GM12878 (cell line): ENCODE measurements at regions not wholly inside any gene's neighbourhood (a gene's known extent, or its start where the extent isn't known, plus 50 kb on each side); places are given as distances from the start of the nearest gene placed in this dataset.

Experiments
- ATAC-seq: fragments of 200-7000 bp; cut with Tn5 transposase; 3 replicates; pipeline ENCODE4 v1.9.1; 2020; ENCODE audit warnings: mild to moderate bottlenecking, moderate library complexity
- BruUV-seq: library from RNA; stranded (reverse); fragments of 400-500 nt; replicated peaks from 2 replicates; lab custom pipeline; 2021; lab: Mats Ljungman, UMichigan
- CTCF ChIA-PET: fragments of 300-600 bp; sonication (Branson Sonifier 250); formaldehyde crosslinking; extraction: SDS; loops from one replicate; lab custom pipeline; 2021; ENCODE audit warnings: inconsistent platforms; lab: Yijun Ruan, JAX
- POLR2A ChIA-PET: fragments of 350-600 bp; formaldehyde crosslinking; extraction: SDS; loops from one replicate; lab custom pipeline; 2021; ENCODE audit warnings: inconsistent platforms; lab: Charles Lee
- RAD21 ChIA-PET: fragments of 300-600 bp; sonication (Branson Sonifier 250); formaldehyde crosslinking; loops from one replicate; lab custom pipeline; 2023; ENCODE audit warnings: antibody characterized with exemption; ENCODE audit not compliant: unreplicated experiment; lab: Charles Lee
- SMC1A ChIA-PET: fragments of 300-600 bp; sonication (Branson Sonifier 250); formaldehyde crosslinking; loops from one replicate; lab custom pipeline; 2023; ENCODE audit not compliant: unreplicated experiment, uncharacterized antibody; lab: Charles Lee
- DNase-seq: peaks from one replicate; pipeline ENCODE4 v3.0.0-alpha.2; 2011; ENCODE audit warnings: low read depth, low spot score
- FAIRE-seq: peaks from 3 replicates; lab custom pipeline; 2011; peaks lifted over from hg19 to GRCh38; lab: Jason Lieb, UNC
- H2AFZ ChIP-seq: 2 replicates; pipeline ENCODE4 v1.6.0; 2011; ENCODE audit warnings: low read depth, low read length, control low read depth; ENCODE audit not compliant: control insufficient read depth
- H3K27ac ChIP-seq: 2 replicates; pipeline ENCODE4 v1.5.1; 2011; ENCODE audit warnings: control low read depth; ENCODE audit not compliant: control insufficient read depth, insufficient read depth
- H3K27me3 ChIP-seq, 2 experiments: replicated peaks in 1 of 2; 2 replicates each; pipeline versions ENCODE4 v1.6.0 to v1.6.1; 2011; ENCODE audit warnings: low read length in 1 of 2; ENCODE audit not compliant: control insufficient read depth in 2 of 2, insufficient read depth in 2 of 2
- H3K36me3 ChIP-seq, 2 experiments: 2 replicates each; pipeline ENCODE4 v1.5.1; 2011; ENCODE audit warnings: low read length in 1 of 2; ENCODE audit not compliant: control insufficient read depth in 2 of 2, insufficient read depth in 2 of 2
- H3K4me1 ChIP-seq: 2 replicates; pipeline ENCODE4 v1.6.1; 2011; ENCODE audit warnings: mild to moderate bottlenecking, low read length, moderate library complexity, mixed read lengths; ENCODE audit not compliant: control insufficient read depth, insufficient read depth
- H3K4me2 ChIP-seq: 2 replicates; pipeline ENCODE4 v1.6.0; 2011; ENCODE audit warnings: control low read depth; ENCODE audit not compliant: control insufficient read depth, insufficient read depth
- H3K4me3 ChIP-seq: fragments of 200-600 bp; sonication (generic); 2 replicates; pipeline ENCODE4 v1.5.1; 2016
- H3K79me2 ChIP-seq: 2 replicates; pipeline ENCODE4 v1.6.0; 2011; ENCODE audit warnings: low read length; ENCODE audit not compliant: control insufficient read depth, insufficient read depth
- H3K9ac ChIP-seq: 2 replicates; pipeline ENCODE4 v1.8.0; 2011; ENCODE audit warnings: low read length, control low read depth, mixed read lengths; ENCODE audit not compliant: control insufficient read depth, insufficient read depth
- H3K9me3 ChIP-seq: replicated peaks from 3 replicates; pipeline ENCODE4 v1.5.1; 2011; ENCODE audit warnings: mild to moderate bottlenecking, low read length; ENCODE audit not compliant: control insufficient read depth, insufficient read depth
- H4K20me1 ChIP-seq: 2 replicates; pipeline ENCODE4 v1.6.0; 2011; ENCODE audit not compliant: control insufficient read depth, insufficient read depth
- BCLAF1 ChIP-seq: fragments of 450-650 bp; IDR thresholded peaks from 2 replicates; pipeline ENCODE4 v1.6.1; 2017; ENCODE audit warnings: antibody characterized with exemption, mild to moderate bottlenecking, moderate library complexity
- ESRRA ChIP-seq: IDR thresholded peaks from 2 replicates; pipeline ENCODE4 v1.6.1; 2012; ENCODE audit warnings: mild to moderate bottlenecking, low read length, improper control_type of control experiment
- JUND ChIP-seq: IDR thresholded peaks from 2 replicates; pipeline ENCODE4 v1.6.1; 2012; ENCODE audit warnings: low read depth, mild to moderate bottlenecking, low read length, improper control_type of control experiment, moderate library complexity
- KAT2A ChIP-seq: conservative IDR thresholded peaks from 2 replicates; pipeline ENCODE4 v1.6.1; 2011; ENCODE audit warnings: low read depth, low read length; ENCODE audit not compliant: control insufficient read depth
- POU2F2 ChIP-seq: IDR thresholded peaks from 3 replicates; pipeline ENCODE4 v1.6.1; 2011; ENCODE audit warnings: low read depth, mild to moderate bottlenecking, low read length, borderline replicate concordance
- SP1 ChIP-seq: IDR thresholded peaks from one replicate; pipeline ENCODE4 v1.6.1; 2011; ENCODE audit warnings: low read depth, low read length
- TBL1XR1 ChIP-seq: IDR thresholded peaks from 2 replicates; pipeline ENCODE4 v1.6.1; 2012; ENCODE audit warnings: low read depth, low read length, improper control_type of control experiment
- WGBS: methylation state at CpG from one replicate; pipeline ENCODE4 v1.1.6; 2016; ENCODE audit warnings: low lambda C conversion rate; ENCODE audit not compliant: insufficient replicate concordance, insufficient coverage; ENCODE audit errors: missing lambda C conversion rate; 5-methylcytosine and 5-hydroxymethylcytosine counted together
- in situ Hi-C: fragments of 300-500 bp; cut with MboI; formaldehyde crosslinking; loops from 9 replicates; pipeline ENCODE4 v1.14.3; 2018; ENCODE audit warnings: mixed read lengths
- intact Hi-C: fragments of 100-400 bp; cut with micrococcal nuclease; formaldehyde crosslinking; loops from one replicate; pipeline ENCODE4 v1.14.2; 2022; ENCODE audit not compliant: unreplicated experiment
- TF ChIP-seq, protein P1 (sequence below): fragments of 450-650 bp; IDR thresholded peaks from 2 replicates; pipeline ENCODE4 v1.6.1; 2018; ENCODE audit warnings: mild to moderate bottlenecking, low read depth, moderate library complexity; ENCODE audit not compliant: partially characterized antibody

DNA sequence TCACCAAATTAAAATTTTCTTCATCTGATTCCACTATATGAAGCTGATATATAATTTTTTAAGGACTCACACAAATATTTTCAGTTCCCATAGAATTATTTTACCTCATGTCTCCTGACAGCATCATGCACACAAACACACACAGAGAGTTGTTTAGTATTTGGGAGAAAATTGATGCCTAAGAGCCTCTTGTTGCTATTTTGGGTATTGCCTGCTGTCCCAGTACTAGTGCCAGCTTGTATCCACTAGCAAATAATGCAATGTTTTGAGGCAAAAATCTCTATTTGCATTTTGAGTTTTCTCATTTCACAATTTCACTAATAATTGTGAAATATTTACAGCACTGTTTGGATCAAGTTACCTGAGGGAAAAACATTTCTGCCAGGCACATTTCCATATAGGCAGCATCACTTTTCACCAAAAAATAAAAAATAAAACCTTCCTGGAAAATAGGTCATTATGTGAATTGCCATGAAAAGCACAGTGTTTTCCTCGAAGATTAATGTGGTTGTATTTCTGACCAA is 328.2 kb downstream of the KCNJ3 start:
- SMC1A ChIA-PET: interaction anchor here (1.0 kb wide), 1 partner anchor 15 kb away, joined by 4 read pairs; no protein-coding TSS in a partner anchor
- H3K27me3 ChIP-seq: no peaks in the 10 kb centered on the region
- no peak overlapping the region for H3K9ac ChIP-seq
- RAD21 ChIA-PET: no interaction called here
- TF ChIP-seq ESRRA (no peak), KAT2A (no peak), SP1 (no peak), POU2F2 (no peak), BCLAF1 (no peak), TBL1XR1 (no peak), JUND (no peak)
- TF ChIP-seq, protein P1, sequence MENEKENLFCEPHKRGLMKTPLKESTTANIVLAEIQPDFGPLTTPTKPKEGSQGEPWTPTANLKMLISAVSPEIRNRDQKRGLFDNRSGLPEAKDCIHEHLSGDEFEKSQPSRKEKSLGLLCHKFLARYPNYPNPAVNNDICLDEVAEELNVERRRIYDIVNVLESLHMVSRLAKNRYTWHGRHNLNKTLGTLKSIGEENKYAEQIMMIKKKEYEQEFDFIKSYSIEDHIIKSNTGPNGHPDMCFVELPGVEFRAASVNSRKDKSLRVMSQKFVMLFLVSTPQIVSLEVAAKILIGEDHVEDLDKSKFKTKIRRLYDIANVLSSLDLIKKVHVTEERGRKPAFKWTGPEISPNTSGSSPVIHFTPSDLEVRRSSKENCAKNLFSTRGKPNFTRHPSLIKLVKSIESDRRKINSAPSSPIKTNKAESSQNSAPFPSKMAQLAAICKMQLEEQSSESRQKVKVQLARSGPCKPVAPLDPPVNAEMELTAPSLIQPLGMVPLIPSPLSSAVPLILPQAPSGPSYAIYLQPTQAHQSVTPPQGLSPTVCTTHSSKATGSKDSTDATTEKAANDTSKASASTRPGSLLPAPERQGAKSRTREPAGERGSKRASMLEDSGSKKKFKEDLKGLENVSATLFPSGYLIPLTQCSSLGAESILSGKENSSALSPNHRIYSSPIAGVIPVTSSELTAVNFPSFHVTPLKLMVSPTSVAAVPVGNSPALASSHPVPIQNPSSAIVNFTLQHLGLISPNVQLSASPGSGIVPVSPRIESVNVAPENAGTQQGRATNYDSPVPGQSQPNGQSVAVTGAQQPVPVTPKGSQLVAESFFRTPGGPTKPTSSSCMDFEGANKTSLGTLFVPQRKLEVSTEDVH: no peak
- no peak overlapping the region for H2AFZ ChIP-seq
- no peaks in the 10 kb centered on the region for H3K36me3 ChIP-seq
- H3K9me3 ChIP-seq: no peaks in the 10 kb centered on the region
- CTCF ChIA-PET: no interaction called here
- ATAC-seq (no peak), DNase-seq (no peak), FAIRE-seq (no peak)
- intact Hi-C loops: no loop called here
- H3K4me3 ChIP-seq: no peak overlapping the region
- in situ Hi-C loops: no loop called here
- no peaks in the 10 kb centered on the region for H3K79me2 ChIP-seq
- whole genome bisulfite sequencing: 0% methylated on average over 1 of the region's 1 CpG
- no peak overlapping the region for H3K4me2 ChIP-seq
- BruUV-seq: no TSS peak
- POLR2A ChIA-PET: no interaction called here
- no peaks in the 10 kb centered on the region for H3K4me1 ChIP-seq
- no peaks in the 10 kb centered on the region for H4K20me1 ChIP-seq
- no peak overlapping the region for H3K27ac ChIP-seq
